Natural killer cell (primary cell): ENCODE measurements at regions not wholly inside any gene's neighbourhood (a gene's known extent, or its start where the extent isn't known, plus 50 kb on each side); places are given as distances from the start of the nearest gene placed in this dataset.

ENCODE experiments used
- ATAC-seq, 3 donors: fragments of 150-1000 bp in 2 of 3; fragments of 200-7000 bp in 1 of 3; cut with Tn5 transposase; 1 replicate in 1 of 3; 2 replicates in 2 of 3; pipeline ENCODE4 v1.10.0; 2021; ENCODE audit warnings: mild to moderate bottlenecking in 2 of 3, moderate library complexity in 2 of 3
- DNase-seq, 2 donors: peaks; one replicate each; pipeline versions ENCODE4 v3.0.0 to v3.0.0-alpha.2; 2013 to 2021; ENCODE audit warnings: mixed read lengths in 1 of 2
- H3K27ac ChIP-seq: one replicate; pipeline ENCODE4 v1.5.1; 2013; ENCODE audit warnings: mild to moderate bottlenecking, low read length
- H3K27me3 ChIP-seq: one replicate; pipeline ENCODE4 v1.6.1; 2013; ENCODE audit warnings: low read length; ENCODE audit not compliant: control insufficient read depth, insufficient read depth
- H3K36me3 ChIP-seq: one replicate; pipeline ENCODE4 v1.6.1; 2013; ENCODE audit warnings: low read length; ENCODE audit not compliant: control insufficient read depth, insufficient read depth
- H3K4me1 ChIP-seq: one replicate; pipeline ENCODE4 v1.6.1; 2013; ENCODE audit warnings: low read length; ENCODE audit not compliant: control insufficient read depth, insufficient read depth
- H3K4me3 ChIP-seq: one replicate; pipeline ENCODE4 v1.5.1; 2013; ENCODE audit warnings: low read length
- H3K9me3 ChIP-seq: one replicate; pipeline ENCODE4 v1.6.1; 2013; ENCODE audit warnings: low read length; ENCODE audit not compliant: control insufficient read depth, insufficient read depth
- H3K27ac Mint-ChIP-seq, 2 donors: one replicate each; pipeline ENCODE4 v1.8.0; 2022; ENCODE audit warnings: mild to moderate bottlenecking in 2 of 2, mixed read lengths in 2 of 2, moderate library complexity in 1 of 2
- H3K27me3 Mint-ChIP-seq, 2 donors: one replicate each; pipeline ENCODE4 v1.8.0; 2022; ENCODE audit warnings: low read depth in 2 of 2, mixed read lengths in 2 of 2
- H3K36me3 Mint-ChIP-seq: one replicate; pipeline ENCODE4 v1.8.0; 2022; ENCODE audit warnings: mixed read lengths
- H3K4me1 Mint-ChIP-seq, 2 donors: one replicate each; pipeline ENCODE4 v1.8.0; 2022; ENCODE audit warnings: mixed read lengths in 2 of 2
- H3K4me3 Mint-ChIP-seq: one replicate; pipeline ENCODE4 v1.8.0; 2022; ENCODE audit warnings: mild to moderate bottlenecking, moderate library complexity, mixed read lengths
- H3K9me3 Mint-ChIP-seq, 2 donors: one replicate each; pipeline ENCODE4 v1.8.0; 2022; ENCODE audit warnings: mixed read lengths in 2 of 2
- CTCF ChIP-seq: fragments of 200-600 bp; IDR thresholded peaks from one replicate; pipeline ENCODE4 v1.8.0; 2022; ENCODE audit warnings: antibody characterized with exemption
- WGBS: methylation state at CpG from one replicate; pipeline ENCODE4 v1.1.7; 2013; ENCODE audit warnings: missing lambda C conversion rate; ENCODE audit not compliant: insufficient coverage; 5-methylcytosine and 5-hydroxymethylcytosine counted together
- intact Hi-C: fragments of 100-400 bp; cut with micrococcal nuclease; formaldehyde crosslinking; loops from one replicate; pipeline ENCODE4 v1.14.2; 2022

DNA sequence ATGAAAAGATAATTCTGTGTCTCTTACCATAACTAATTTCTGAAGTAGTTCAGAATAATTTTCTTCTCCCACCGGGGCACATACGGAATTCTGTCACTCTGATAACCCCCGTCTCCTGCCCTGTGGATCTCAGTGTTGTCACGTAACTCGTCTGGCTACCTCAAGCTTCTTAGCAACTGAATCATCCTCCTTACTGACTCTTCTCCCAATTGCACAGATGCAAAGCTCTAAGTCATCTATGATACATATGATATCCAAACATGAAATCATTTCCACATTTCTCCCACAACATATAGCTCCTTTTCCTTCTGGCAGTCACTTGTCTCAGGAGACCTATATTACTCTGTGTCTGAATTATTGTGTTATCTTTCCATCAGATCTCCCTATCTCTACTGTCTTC is 1043.1 kb upstream of the TENM3 start:
- ATAC-seq (no peak), DNase-seq (no peak)
- H3K27me3 ChIP-seq = no peaks in the 10 kb centered on the region
- H3K4me3 ChIP-seq = no peak overlapping the region
- no peaks in the 10 kb centered on the region for H3K4me1 Mint-ChIP-seq
- H3K9me3 ChIP-seq = no peaks in the 10 kb centered on the region
- no peaks in the 10 kb centered on the region for H3K36me3 Mint-ChIP-seq
- no peaks in the 10 kb centered on the region for H3K4me1 ChIP-seq
- TF ChIP-seq CTCF = no peak
- H3K27ac ChIP-seq = no peak overlapping the region
- H3K9me3 Mint-ChIP-seq = peaks cover 18% of the 10 kb centered on the region in 2 donors
- H3K27me3 Mint-ChIP-seq = no peaks in the 10 kb centered on the region
- intact Hi-C loops = no loop called here
- 94% methylated on average over 5 of the region's 5 CpGs for WGBS
- H3K36me3 ChIP-seq = no peaks in the 10 kb centered on the region
- no peak overlapping the region for H3K4me3 Mint-ChIP-seq
- no peak overlapping the region for H3K27ac Mint-ChIP-seq

- Mint-ChIP-seq H3K36me3 (no peaks in the 10 kb centered on the region), H3K9me3 (peaks cover 18 to 20% of the 10 kb centered on the region in 2 donors), H3K27me3 (no peaks in the 10 kb centered on the region), H3K27ac (no peak overlapping the region), H3K4me1 (no peaks in the 10 kb centered on the region), H3K4me3 (no peak overlapping the region)
- Histone ChIP-seq H3K9me3 (no peaks in the 10 kb centered on the region), H3K36me3 (no peaks in the 10 kb centered on the region), H3K27ac (no peak overlapping the region), H3K4me3 (no peak overlapping the region), H3K27me3 (no peaks in the 10 kb centered on the region), H3K4me1 (no peaks in the 10 kb centered on the region)
- ATAC-seq (no peak), DNase-seq (no peak)
- WGBS = 41% methylated on average over 3 of the region's 5 CpGs
- TF ChIP-seq CTCF = no peak
- intact Hi-C loops = no loop called here
Measured at GRCh38 chr4:181202240-181202639, 1041.0 kb upstream of the TENM3 start.

GRCh38 chr4:181204109-181204508 is 1039.1 kb upstream of the TENM3 start:
- Mint-ChIP-seq H3K4me3 (no peak overlapping the region), H3K27ac (no peak overlapping the region), H3K9me3 (peaks cover 13 to 20% of the 10 kb centered on the region in 2 donors), H3K36me3 (no peaks in the 10 kb centered on the region), H3K27me3 (no peaks in the 10 kb centered on the region), H3K4me1 (no peaks in the 10 kb centered on the region)
- no peaks in the 10 kb centered on the region for H3K27me3 ChIP-seq
- ATAC-seq (no peak), DNase-seq (no peak)
- H3K27ac ChIP-seq = no peak overlapping the region
- no peaks in the 10 kb centered on the region for H3K4me1 ChIP-seq
- no peaks in the 10 kb centered on the region for H3K9me3 ChIP-seq
- H3K4me3 ChIP-seq = no peak overlapping the region
- 89% methylated on average over 4 of the region's 4 CpGs for WGBS
- intact Hi-C loops = no loop called here
- no peak for TF ChIP-seq CTCF
- no peaks in the 10 kb centered on the region for H3K36me3 ChIP-seq

GRCh38 chr4:181213551-181213950 is 1029.7 kb upstream of the TENM3 start:
- intact Hi-C loops = no loop called here
- TF ChIP-seq CTCF = no peak
- H3K9me3 ChIP-seq = no peaks in the 10 kb centered on the region
- H3K4me1 Mint-ChIP-seq = no peaks in the 10 kb centered on the region
- no peaks in the 10 kb centered on the region for H3K36me3 ChIP-seq
- no peaks in the 10 kb centered on the region for H3K27me3 Mint-ChIP-seq
- DNase-seq (no peak), ATAC-seq (no peak)
- H3K27me3 ChIP-seq = no peaks in the 10 kb centered on the region
- 78% methylated on average over 2 of the region's 2 CpGs for WGBS
- H3K36me3 Mint-ChIP-seq = no peaks in the 10 kb centered on the region
- H3K27ac Mint-ChIP-seq = no peak overlapping the region
- H3K4me1 ChIP-seq = no peaks in the 10 kb centered on the region
- H3K9me3 Mint-ChIP-seq = peaks cover 10 to 24% of the 10 kb centered on the region in 2 donors
- H3K4me3 Mint-ChIP-seq = no peak overlapping the region
- no peak overlapping the region for H3K27ac ChIP-seq
- no peak overlapping the region for H3K4me3 ChIP-seq
